Neuronal stem cell (in vitro differentiated cells): ENCODE measurements at regions not wholly inside any gene's neighbourhood (a gene's known extent, or its start where the extent isn't known, plus 50 kb on each side); places are given as distances from the start of the nearest gene placed in this dataset.

Experiments
- DNase-seq: peaks from one replicate; pipeline ENCODE4 v3.0.0-alpha.2; 2013; ENCODE audit warnings: low spot score
- H2AFZ ChIP-seq: one replicate; pipeline ENCODE4 v1.6.1; 2013; ENCODE audit warnings: mild to moderate bottlenecking, low read length, inconsistent platforms
- H2AK5ac ChIP-seq: 2 replicates; pipeline ENCODE4 v1.6.1; 2013; ENCODE audit warnings: low read depth, mild to moderate bottlenecking, inconsistent platforms, low read length, moderate library complexity, mixed read lengths
- H2BK120ac ChIP-seq: 2 replicates; pipeline ENCODE4 v1.6.1; 2013; ENCODE audit warnings: low read depth, mild to moderate bottlenecking, inconsistent platforms, low read length, moderate library complexity, mixed read lengths
- H2BK12ac ChIP-seq: one replicate; pipeline ENCODE4 v1.6.1; 2013; ENCODE audit warnings: low read length, inconsistent platforms
- H2BK15ac ChIP-seq: 2 replicates; pipeline ENCODE4 v1.6.1; 2013; ENCODE audit warnings: mild to moderate bottlenecking, low read length, inconsistent platforms, mixed read lengths
- H2BK5ac ChIP-seq: one replicate; pipeline ENCODE4 v1.6.1; 2013; ENCODE audit warnings: inconsistent platforms, mild to moderate bottlenecking, low read length, moderate library complexity
- H3K14ac ChIP-seq: one replicate; pipeline ENCODE4 v1.6.1; 2013; ENCODE audit warnings: low read length, inconsistent platforms
- H3K18ac ChIP-seq: 2 replicates; pipeline ENCODE4 v1.6.1; 2013; ENCODE audit warnings: low read length, inconsistent platforms
- H3K23ac ChIP-seq: 2 replicates; pipeline ENCODE4 v1.6.1; 2013; ENCODE audit warnings: low read depth, mild to moderate bottlenecking, mixed read lengths, low read length, inconsistent platforms; ENCODE audit not compliant: poor library complexity
- H3K27ac ChIP-seq: replicated peaks from 3 replicates; pipeline ENCODE4 v1.5.1; 2013; ENCODE audit warnings: low read length, inconsistent platforms
- H3K27me3 ChIP-seq, 3 experiments: 2 replicates each; pipeline ENCODE4 v1.6.1; 2013; ENCODE audit warnings: low read length in 3 of 3, mild to moderate bottlenecking in 2 of 3, inconsistent platforms in 1 of 3, low read depth in 1 of 3, mixed read lengths in 1 of 3, moderate library complexity in 1 of 3; ENCODE audit not compliant: control insufficient read depth in 3 of 3, insufficient read depth in 3 of 3
- H3K36me3 ChIP-seq, 2 donors: replicated peaks in 1 of 2; 2 replicates each; pipeline ENCODE4 v1.6.1; 2013; ENCODE audit warnings: low read length in 2 of 2; ENCODE audit not compliant: control insufficient read depth in 2 of 2, insufficient read depth in 2 of 2
- H3K4ac ChIP-seq: 2 replicates; pipeline ENCODE4 v1.6.1; 2013; ENCODE audit warnings: inconsistent platforms, mild to moderate bottlenecking, low read length, moderate library complexity
- H3K4me1 ChIP-seq, 2 donors: 1 replicate in 1 of 2; 2 replicates in 1 of 2; pipeline ENCODE4 v1.6.1; 2013; ENCODE audit warnings: low read length in 2 of 2, low read depth in 1 of 2; ENCODE audit not compliant: control insufficient read depth in 2 of 2, insufficient read depth in 1 of 2
- H3K4me2 ChIP-seq: one replicate; pipeline ENCODE4 v1.6.1; 2013; ENCODE audit warnings: mild to moderate bottlenecking, low read length, inconsistent platforms; ENCODE audit not compliant: insufficient read depth, poor library complexity, severe bottlenecking
- H3K4me3 ChIP-seq, 2 donors: 2 replicates each; pipeline ENCODE4 v1.5.1; 2013; ENCODE audit warnings: low read length in 2 of 2, mild to moderate bottlenecking in 2 of 2, inconsistent platforms in 1 of 2, moderate library complexity in 1 of 2
- H3K79me1 ChIP-seq: one replicate; pipeline ENCODE4 v1.6.1; 2013; ENCODE audit warnings: low read depth, mild to moderate bottlenecking, inconsistent platforms, low read length, moderate library complexity
- H3K9ac ChIP-seq: one replicate; pipeline ENCODE4 v1.6.1; 2013; ENCODE audit warnings: mild to moderate bottlenecking, low read depth, low read length, inconsistent platforms; ENCODE audit not compliant: poor library complexity
- H3K9me3 ChIP-seq, 2 donors: replicated peaks in 1 of 2; 2 replicates each; pipeline versions ENCODE3 to v1.6.1; 2013; ENCODE audit warnings: low read length in 2 of 2, mild to moderate bottlenecking in 2 of 2, inconsistent platforms in 1 of 2, low read depth in 1 of 2, mixed read lengths in 1 of 2, moderate library complexity in 1 of 2; ENCODE audit not compliant: control insufficient read depth in 2 of 2, insufficient read depth in 1 of 2
- H4K8ac ChIP-seq: one replicate; pipeline ENCODE4 v1.6.1; 2013; ENCODE audit warnings: low read depth, mild to moderate bottlenecking, inconsistent platforms, low read length, moderate library complexity
- H4K91ac ChIP-seq: one replicate; pipeline ENCODE4 v1.6.1; 2013; ENCODE audit warnings: low read length, low read depth, mild to moderate bottlenecking, inconsistent platforms; ENCODE audit not compliant: poor library complexity
- WGBS, 2 donors: extraction: QIAGEN DNeasy Blood & Tissue Kit; methylation state at CpG; one replicate each; pipeline ENCODE4 v1.1.7; 2013; ENCODE audit warnings: missing lambda C conversion rate in 2 of 2, mixed read lengths in 1 of 2; ENCODE audit not compliant: insufficient read length in 2 of 2, insufficient replicate concordance in 1 of 2; ENCODE audit errors: extremely low coverage in 2 of 2; 5-methylcytosine and 5-hydroxymethylcytosine counted together

DNA sequence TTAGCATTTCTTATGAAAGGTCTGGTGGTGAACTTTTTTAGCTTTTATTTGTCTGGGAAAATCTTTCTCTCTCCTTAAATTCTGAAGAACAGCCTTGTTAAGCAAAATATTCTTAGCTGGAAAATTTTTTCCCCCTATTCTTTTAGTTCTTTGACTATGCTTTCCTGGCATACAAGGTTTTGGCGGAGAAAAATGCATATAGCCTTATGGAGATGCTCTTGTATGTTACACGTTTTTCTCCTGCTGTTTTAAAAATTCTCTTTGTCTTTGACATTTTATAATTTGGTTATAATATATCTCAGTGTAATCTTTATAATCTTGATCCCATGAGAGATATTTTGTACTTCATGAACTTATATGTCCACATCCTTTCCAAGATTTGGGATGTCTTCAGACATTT, 1190.4 kb upstream of the ZEB2 start:
- H3K23ac ChIP-seq, result no peak overlapping the region
- no peak overlapping the region for H2BK15ac ChIP-seq
- WGBS, 2 donors, result no CpG with 5 or more reads among the region's 2 CpGs

DNA sequence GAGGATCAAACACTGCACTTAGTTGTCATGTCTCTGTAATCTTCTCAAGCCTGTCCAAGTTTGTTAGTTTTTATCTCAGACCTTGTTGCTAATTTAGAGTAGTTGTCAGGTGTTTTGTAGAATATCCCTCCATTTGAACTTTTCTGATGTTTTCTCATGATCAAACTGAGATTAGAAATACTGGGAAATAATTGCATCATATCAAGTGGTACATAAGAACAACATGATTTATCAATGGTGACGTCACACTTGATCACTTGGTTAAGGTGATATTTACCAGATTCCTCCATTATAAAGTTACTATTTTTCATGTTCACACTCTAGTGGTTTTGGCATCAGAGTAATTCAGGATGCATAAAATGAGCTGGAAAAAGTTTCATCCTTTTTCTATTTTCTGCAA, 1182.4 kb upstream of the ZEB2 start:
- Histone ChIP-seq H3K23ac (no peak overlapping the region), H3K4ac (no peak overlapping the region), H2BK5ac (no peak overlapping the region), H2BK120ac (no peak overlapping the region), H2BK15ac (no peak overlapping the region), H3K27ac (no peak overlapping the region), H4K91ac (no peak overlapping the region), H3K9ac (no peak overlapping the region), H3K27me3 (no peaks in the 10 kb centered on the region), H2BK12ac (no peak overlapping the region), H4K8ac (no peak overlapping the region), H3K4me3 (no peak overlapping the region), H3K4me2 (no peak overlapping the region), H3K79me1 (no peaks in the 10 kb centered on the region), H3K18ac (no peak overlapping the region), H3K4me1 (no peaks in the 10 kb centered on the region), H2AFZ (no peak overlapping the region), H3K36me3 (no peaks in the 10 kb centered on the region), H3K14ac (no peak overlapping the region), H3K9me3 (no peaks in the 10 kb centered on the region), H2AK5ac (no peak overlapping the region)
- no CpG with 5 or more reads among the region's 1 CpG for WGBS, 2 donors
- no peak for DNase-seq

More for the DNA sequence above, 1190.4 kb upstream of the ZEB2 start:
- no peak overlapping the region for H4K8ac ChIP-seq
- no peak overlapping the region for H3K4me2 ChIP-seq
- DNase-seq, result no peak
- H4K91ac ChIP-seq, result no peak overlapping the region
- H3K79me1 ChIP-seq, result no peaks in the 10 kb centered on the region
- no peak overlapping the region for H2BK120ac ChIP-seq
- no peaks in the 10 kb centered on the region for H3K4me1 ChIP-seq
- no peak overlapping the region for H3K4ac ChIP-seq
- H3K18ac ChIP-seq, result no peak overlapping the region
- H3K4me3 ChIP-seq, result no peak overlapping the region
- H2AFZ ChIP-seq, result no peak overlapping the region
- no peak overlapping the region for H2BK12ac ChIP-seq
- H2AK5ac ChIP-seq, result no peak overlapping the region
- H3K36me3 ChIP-seq, result no peaks in the 10 kb centered on the region
- no peak overlapping the region for H3K9ac ChIP-seq
- no peaks in the 10 kb centered on the region for H3K9me3 ChIP-seq
- H2BK5ac ChIP-seq, result no peak overlapping the region
- no peak overlapping the region for H3K14ac ChIP-seq
- no peaks in the 10 kb centered on the region for H3K27me3 ChIP-seq
- no peak overlapping the region for H3K27ac ChIP-seq

DNA sequence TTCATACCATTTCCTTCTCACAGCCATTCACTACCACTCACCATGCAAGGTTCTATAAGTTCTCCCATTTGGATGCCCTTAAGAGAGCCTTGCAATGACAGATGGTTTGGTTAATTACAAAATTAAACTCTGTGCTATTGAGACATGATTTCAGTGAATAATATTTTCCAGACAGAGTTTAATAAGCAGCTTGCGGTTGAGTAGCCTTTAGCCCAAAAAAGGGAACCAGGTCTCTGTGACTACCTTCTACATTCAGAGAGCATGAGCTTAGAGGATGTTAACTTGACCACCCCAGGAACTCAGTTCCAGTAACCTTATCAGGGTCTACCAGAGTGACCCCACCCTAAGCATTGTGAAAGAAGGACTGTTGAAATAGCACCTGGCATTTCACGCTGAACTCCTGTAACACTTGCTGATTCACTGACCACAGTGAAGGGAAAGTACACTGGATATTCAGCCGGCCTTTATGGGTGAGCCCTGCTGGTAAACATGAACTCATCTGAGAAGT, 1173.1 kb upstream of the ZEB2 start:
- Histone ChIP-seq H3K9me3 (no peaks in the 10 kb centered on the region), H2AK5ac (no peak overlapping the region), H3K4me3 (no peak overlapping the region), H3K9ac (no peak overlapping the region), H2AFZ (no peak overlapping the region), H3K4me2 (no peak overlapping the region), H3K27ac (no peak overlapping the region), H4K91ac (no peak overlapping the region), H3K27me3 (no peaks in the 10 kb centered on the region), H3K4ac (no peak overlapping the region), H3K18ac (no peak overlapping the region), H3K4me1 (no peaks in the 10 kb centered on the region), H2BK15ac (no peak overlapping the region), H3K14ac (no peak overlapping the region), H3K36me3 (no peaks in the 10 kb centered on the region), H4K8ac (no peak overlapping the region), H3K23ac (no peak overlapping the region), H3K79me1 (no peaks in the 10 kb centered on the region), H2BK12ac (no peak overlapping the region), H2BK5ac (no peak overlapping the region), H2BK120ac (no peak overlapping the region)
- WGBS, 2 donors, result no CpG with 5 or more reads among the region's 3 CpGs
- DNase-seq, result no peak

DNA sequence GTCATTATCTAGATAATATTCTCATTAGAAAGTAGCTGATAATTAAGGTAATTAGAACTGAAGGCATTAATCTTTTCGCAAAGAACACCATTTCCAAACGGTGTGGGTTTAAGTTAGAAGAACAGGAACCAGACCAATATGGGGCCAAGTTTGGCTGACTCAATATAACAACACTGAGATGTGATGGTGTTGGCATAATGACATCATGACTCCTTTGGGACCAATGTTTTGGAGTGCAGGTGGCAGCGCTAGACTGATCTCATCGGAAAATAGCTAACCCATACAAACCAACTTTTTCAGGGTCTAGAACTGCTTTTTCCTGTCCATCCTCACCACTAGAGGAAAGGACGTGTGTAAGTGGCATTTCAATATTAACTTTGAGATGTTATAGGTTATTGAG, 1171.7 kb upstream of the ZEB2 start:
- H3K36me3 ChIP-seq, result no peaks in the 10 kb centered on the region
- no peak overlapping the region for H2BK5ac ChIP-seq
- no peaks in the 10 kb centered on the region for H3K9me3 ChIP-seq
- H3K4me1 ChIP-seq, result no peaks in the 10 kb centered on the region
- H4K91ac ChIP-seq, result no peak overlapping the region
- no peak overlapping the region for H2AK5ac ChIP-seq
- no peak overlapping the region for H3K4me2 ChIP-seq
- no peak overlapping the region for H3K14ac ChIP-seq
- no peak overlapping the region for H3K23ac ChIP-seq
- no peak overlapping the region for H3K18ac ChIP-seq
- no peak for DNase-seq
- H3K27ac ChIP-seq, result no peak overlapping the region
- no peak overlapping the region for H2BK120ac ChIP-seq
- no peak overlapping the region for H2AFZ ChIP-seq
- no peak overlapping the region for H3K9ac ChIP-seq
- H2BK12ac ChIP-seq, result no peak overlapping the region
- no peak overlapping the region for H4K8ac ChIP-seq
- no peak overlapping the region for H3K4me3 ChIP-seq
- H3K4ac ChIP-seq, result no peak overlapping the region
- H3K79me1 ChIP-seq, result no peaks in the 10 kb centered on the region
- WGBS, 2 donors, result no CpG with 5 or more reads among the region's 5 CpGs
- H2BK15ac ChIP-seq, result no peak overlapping the region
- no peaks in the 10 kb centered on the region for H3K27me3 ChIP-seq
